ENCODE measurements at regions not wholly inside any gene's neighbourhood (a gene's known extent, or its start where the extent isn't known, plus 50 kb on each side); places are given as distances from the start of the nearest gene placed in this dataset.

DNA sequence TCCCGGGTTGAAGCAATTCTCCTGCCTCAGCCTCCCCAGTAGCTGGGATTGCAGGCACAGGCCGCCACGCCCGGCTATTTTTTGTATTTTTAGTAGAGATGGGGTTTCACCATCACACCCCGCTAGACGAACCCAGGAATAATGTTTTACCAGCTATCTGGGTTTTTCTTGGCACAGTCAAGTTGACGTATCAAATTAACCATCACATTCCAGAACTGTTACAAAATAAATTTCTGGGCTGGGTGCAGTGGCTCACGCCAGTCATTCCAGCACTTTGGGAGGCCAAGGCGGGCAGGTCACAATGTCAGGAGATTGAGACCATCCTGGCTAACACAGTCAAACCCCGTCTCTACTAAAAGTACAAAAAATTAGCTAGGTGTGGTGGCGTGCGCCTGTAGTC lies 501.2 kb downstream of the SHISA9 start:
- TF ChIP-seq, protein P1, sequence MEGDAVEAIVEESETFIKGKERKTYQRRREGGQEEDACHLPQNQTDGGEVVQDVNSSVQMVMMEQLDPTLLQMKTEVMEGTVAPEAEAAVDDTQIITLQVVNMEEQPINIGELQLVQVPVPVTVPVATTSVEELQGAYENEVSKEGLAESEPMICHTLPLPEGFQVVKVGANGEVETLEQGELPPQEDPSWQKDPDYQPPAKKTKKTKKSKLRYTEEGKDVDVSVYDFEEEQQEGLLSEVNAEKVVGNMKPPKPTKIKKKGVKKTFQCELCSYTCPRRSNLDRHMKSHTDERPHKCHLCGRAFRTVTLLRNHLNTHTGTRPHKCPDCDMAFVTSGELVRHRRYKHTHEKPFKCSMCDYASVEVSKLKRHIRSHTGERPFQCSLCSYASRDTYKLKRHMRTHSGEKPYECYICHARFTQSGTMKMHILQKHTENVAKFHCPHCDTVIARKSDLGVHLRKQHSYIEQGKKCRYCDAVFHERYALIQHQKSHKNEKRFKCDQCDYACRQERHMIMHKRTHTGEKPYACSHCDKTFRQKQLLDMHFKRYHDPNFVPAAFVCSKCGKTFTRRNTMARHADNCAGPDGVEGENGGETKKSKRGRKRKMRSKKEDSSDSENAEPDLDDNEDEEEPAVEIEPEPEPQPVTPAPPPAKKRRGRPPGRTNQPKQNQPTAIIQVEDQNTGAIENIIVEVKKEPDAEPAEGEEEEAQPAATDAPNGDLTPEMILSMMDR (IDR thresholded peaks at IDR 0.05), result no peak
- no peak for TF ChIP-seq POLR2A (IDR thresholded peaks at IDR 0.05)
- Histone ChIP-seq H3K27ac (no peak overlapping the region), H3K4me1 (no peaks in the 10 kb centered on the region), H3K36me3 (ENCODE audit: low read depth, missing control alignments) (no peaks in the 10 kb centered on the region), H3K9me3 (no peaks in the 10 kb centered on the region), H3K4me3 (no peak overlapping the region), H3K27me3 (no peaks in the 10 kb centered on the region)
- 83 to 85% methylated on average over 12 of the region's 12 CpGs for WGBS, 2 donors
- intact Hi-C loops (cut with DNase I; ENCODE audit: low total_unique reads), result no loop called here
- DNase-seq, result no peak

DNA sequence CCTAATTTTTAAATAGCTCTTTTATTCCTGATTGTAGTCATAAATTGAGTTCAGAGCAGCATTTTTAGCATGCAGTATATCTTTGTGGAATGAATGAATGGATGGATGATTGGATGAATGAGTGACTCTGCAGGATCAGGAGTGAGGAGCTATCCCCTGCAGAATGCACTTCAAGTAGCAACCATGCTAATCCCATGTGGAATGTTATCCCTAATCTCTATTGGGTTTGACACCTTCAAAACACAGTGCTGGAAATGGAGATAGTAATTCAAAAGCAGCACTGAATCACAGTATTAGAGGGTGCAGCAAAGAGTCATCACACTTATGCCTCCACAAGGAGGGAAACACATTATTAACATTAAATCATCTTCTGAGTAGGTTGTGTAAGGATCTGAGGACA lies 501.9 kb downstream of the SHISA9 start:
- Histone ChIP-seq H3K27me3 (no peaks in the 10 kb centered on the region), H3K36me3 (ENCODE audit: low read depth, missing control alignments) (no peaks in the 10 kb centered on the region), H3K9me3 (no peaks in the 10 kb centered on the region), H3K4me3 (no peak overlapping the region), H3K4me1 (no peaks in the 10 kb centered on the region), H3K27ac (no peak overlapping the region)
- TF ChIP-seq, protein P1 (IDR thresholded peaks at IDR 0.05), result no peak
- TF ChIP-seq POLR2A (IDR thresholded peaks at IDR 0.05), result no peak
- intact Hi-C loops (cut with DNase I; ENCODE audit: low total_unique reads), result no loop called here
- DNase-seq, result no peak

DNA sequence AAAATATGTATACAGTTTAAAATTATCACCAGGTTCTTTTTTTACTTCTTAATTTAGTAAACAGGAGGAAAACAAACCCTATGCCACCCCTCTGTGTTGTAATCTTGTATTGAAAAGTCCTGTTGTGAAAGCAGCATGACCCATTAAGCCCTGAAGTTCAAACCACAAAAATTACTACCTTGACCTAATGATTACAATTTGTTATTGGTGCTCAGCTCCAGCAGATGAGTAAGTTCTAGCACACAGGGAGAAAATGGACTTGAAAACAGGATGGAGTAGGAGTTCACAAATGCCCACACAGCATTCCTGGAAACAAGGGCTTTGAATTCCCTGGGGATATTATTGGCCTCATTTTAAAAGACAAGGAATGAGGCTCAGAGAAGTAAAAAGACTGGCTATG lies 505.8 kb upstream of the ERCC4 start:
- no peaks in the 10 kb centered on the region for H3K36me3 ChIP-seq (ENCODE audit: low read depth, missing control alignments)
- TF ChIP-seq, protein P1 (IDR thresholded peaks at IDR 0.05), result no peak
- TF ChIP-seq POLR2A (IDR thresholded peaks at IDR 0.05), result no peak
- intact Hi-C loops (cut with DNase I; ENCODE audit: low total_unique reads), result no loop called here
- DNase-seq, result no peak
- no peaks in the 10 kb centered on the region for H3K4me1 ChIP-seq
- H3K9me3 ChIP-seq, result no peaks in the 10 kb centered on the region
- no peaks in the 10 kb centered on the region for H3K27me3 ChIP-seq
- no peak overlapping the region for H3K4me3 ChIP-seq
- no peak overlapping the region for H3K27ac ChIP-seq

DNA sequence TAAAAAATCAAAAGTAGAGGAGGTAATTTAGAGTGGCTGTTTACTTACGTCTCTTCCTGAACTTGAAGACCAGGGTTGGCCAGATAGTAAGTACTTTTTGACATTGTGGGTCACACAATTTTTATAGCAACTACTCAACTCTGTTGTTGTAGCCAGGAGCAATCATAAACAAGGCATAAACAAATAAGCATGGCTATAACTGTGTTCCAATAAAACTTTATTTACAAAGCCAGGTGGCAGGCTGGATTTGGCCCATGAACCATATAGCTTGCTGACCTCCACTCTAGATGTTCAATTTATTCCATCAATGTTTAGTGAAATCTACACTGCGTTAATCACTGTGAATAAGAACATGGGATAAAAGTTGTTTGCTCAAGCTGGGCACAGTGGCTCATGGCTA lies 500.4 kb upstream of the ERCC4 start:
- no peaks in the 10 kb centered on the region for H3K27me3 ChIP-seq
- WGBS, 2 donors, result 80 to 86% methylated on average over 2 of the region's 2 CpGs

DNA sequence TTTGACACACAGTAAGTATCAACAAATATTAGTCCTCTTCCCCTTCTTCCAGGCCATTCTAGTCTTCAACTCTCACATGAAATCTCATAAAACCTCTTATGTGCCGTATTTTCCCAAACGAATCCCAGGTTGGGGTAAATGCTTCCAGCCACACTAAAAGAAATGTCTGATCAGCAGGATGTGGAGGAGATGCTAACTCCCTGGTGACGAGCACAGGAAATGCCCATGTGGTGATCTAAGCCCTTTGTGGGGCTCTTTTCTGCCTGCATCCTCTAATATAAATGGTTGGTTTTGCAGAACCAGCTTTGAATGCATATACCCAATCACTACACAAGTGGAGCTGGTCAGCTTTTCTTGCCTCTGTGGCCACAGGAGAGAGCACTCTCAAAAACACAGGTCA lies 498.2 kb upstream of the ERCC4 start:
- 54 to 64% methylated on average over 3 of the region's 3 CpGs for WGBS, 2 donors
- intact Hi-C loops (cut with DNase I; ENCODE audit: low total_unique reads), result no loop called here
- H3K9me3 ChIP-seq, result no peaks in the 10 kb centered on the region

More for the DNA sequence above, 500.4 kb upstream of the ERCC4 start:
- Histone ChIP-seq H3K27ac (no peak overlapping the region), H3K36me3 (ENCODE audit: low read depth, missing control alignments) (no peaks in the 10 kb centered on the region), H3K9me3 (no peaks in the 10 kb centered on the region), H3K4me1 (no peaks in the 10 kb centered on the region), H3K4me3 (no peak overlapping the region)
- intact Hi-C loops (cut with DNase I; ENCODE audit: low total_unique reads), result no loop called here
- DNase-seq, result no peak
- no peak for TF ChIP-seq POLR2A (IDR thresholded peaks at IDR 0.05)
- TF ChIP-seq, protein P1 (IDR thresholded peaks at IDR 0.05), result no peak

More for the DNA sequence above, 498.2 kb upstream of the ERCC4 start:
- H3K4me3 ChIP-seq, result no peak overlapping the region
- no peaks in the 10 kb centered on the region for H3K4me1 ChIP-seq
- TF ChIP-seq, protein P1 (IDR thresholded peaks at IDR 0.05), result no peak
- no peak for DNase-seq
- H3K36me3 ChIP-seq (ENCODE audit: low read depth, missing control alignments), result no peaks in the 10 kb centered on the region
- H3K27ac ChIP-seq, result no peak overlapping the region
- H3K27me3 ChIP-seq, result no peaks in the 10 kb centered on the region
